Caco-2 (cell line): ENCODE measurements at regions not wholly inside any gene's neighbourhood (a gene's known extent, or its start where the extent isn't known, plus 50 kb on each side); places are given as distances from the start of the nearest gene placed in this dataset.

ENCODE experiments used
- BruUV-seq: library from RNA; stranded (reverse); fragments of 400-500 nt; replicated peaks from 2 replicates; lab custom pipeline; 2021; lab: Mats Ljungman, UMichigan
- CTCF ChIA-PET: fragments of 300-600 bp; sonication (Branson Sonifier 250); formaldehyde crosslinking; loops from one replicate; lab custom pipeline; 2022; ENCODE audit warnings: antibody characterized with exemption; lab: Charles Lee
- POLR2A ChIA-PET: fragments of 300-600 bp; sonication (Branson Sonifier 250); formaldehyde crosslinking; loops from one replicate; lab custom pipeline; 2022; ENCODE audit warnings: antibody characterized with exemption; lab: Charles Lee
- DNase-seq, 2 experiments: peaks; one replicate each; pipeline versions ENCODE4 v3.0.0 to v3.0.0-alpha.2; 2020 to 2022
- H3K27me3 ChIP-seq: replicated peaks from 2 replicates; pipeline ENCODE4 v1.6.0; 2011; ENCODE audit warnings: low read length; ENCODE audit not compliant: control insufficient read depth, insufficient read depth
- H3K36me3 ChIP-seq: 2 replicates; pipeline ENCODE4 v1.5.1; 2011; ENCODE audit warnings: low read length; ENCODE audit not compliant: control insufficient read depth, insufficient read depth
- H3K4me1 ChIP-seq: fragments of 250-450 bp; sonication (Bioruptor Pico); 2 replicates; pipeline ENCODE4 v1.5.1; 2020; ENCODE audit warnings: mild to moderate bottlenecking
- H3K4me3 ChIP-seq: 2 replicates; pipeline ENCODE4 v1.5.1; 2011; ENCODE audit warnings: low read depth, mild to moderate bottlenecking, control low read depth, low read length
- H3K9me3 ChIP-seq: fragments of 250-450 bp; sonication (Bioruptor Pico); 2 replicates; pipeline ENCODE4 v1.5.1; 2020; ENCODE audit warnings: mild to moderate bottlenecking, moderate library complexity
- H3K27ac Mint-ChIP-seq: one replicate; pipeline ENCODE4 v1.8.0; 2022; ENCODE audit warnings: mixed read lengths; ENCODE audit not compliant: unreplicated experiment
- H3K27me3 Mint-ChIP-seq: one replicate; pipeline ENCODE4 v1.8.0; 2022; ENCODE audit warnings: mixed read lengths; ENCODE audit not compliant: insufficient read depth, unreplicated experiment
- H3K36me3 Mint-ChIP-seq: one replicate; pipeline ENCODE4 v1.8.0; 2022; ENCODE audit warnings: mild to moderate bottlenecking, mixed read lengths; ENCODE audit not compliant: insufficient read depth, unreplicated experiment
- H3K4me1 Mint-ChIP-seq: one replicate; pipeline ENCODE4 v1.8.0; 2022; ENCODE audit warnings: low read depth, mixed read lengths; ENCODE audit not compliant: unreplicated experiment
- H3K4me3 Mint-ChIP-seq: one replicate; pipeline ENCODE4 v1.8.0; 2022; ENCODE audit warnings: mild to moderate bottlenecking, moderate library complexity, mixed read lengths; ENCODE audit not compliant: unreplicated experiment
- H3K9me3 Mint-ChIP-seq: one replicate; pipeline ENCODE4 v1.8.0; 2022; ENCODE audit warnings: mixed read lengths; ENCODE audit not compliant: unreplicated experiment
- intact Hi-C: fragments of 100-400 bp; cut with micrococcal nuclease; formaldehyde crosslinking; loops from one replicate; pipeline ENCODE4 v1.10.0; 2022; ENCODE audit not compliant: unreplicated experiment
- TF ChIP-seq, protein P1 (sequence below), 2 experiments: fragments of 200-600 bp in 1 of 2; IDR thresholded peaks; 1 replicate in 1 of 2; 2 replicates in 1 of 2; pipeline versions ENCODE4 v1.5.1 to v1.8.0; 2011 to 2022; ENCODE audit warnings: antibody characterized with exemption in 1 of 2, control low read depth in 1 of 2, inconsistent platforms in 1 of 2, low read depth in 1 of 2, low read length in 1 of 2, mild to moderate bottlenecking in 1 of 2, moderate library complexity in 1 of 2; ENCODE audit not compliant: insufficient read depth in 1 of 2, severe bottlenecking in 1 of 2, unreplicated experiment in 1 of 2

- Mint-ChIP-seq H3K27ac (no peak overlapping the region), H3K9me3 (no peaks in the 10 kb centered on the region), H3K27me3 (peaks cover 6% of the 10 kb centered on the region), H3K4me3 (no peak overlapping the region), H3K4me1 (no peaks in the 10 kb centered on the region), H3K36me3 (no peaks in the 10 kb centered on the region)
- no peaks in the 10 kb centered on the region for H3K9me3 ChIP-seq
- H3K27me3 ChIP-seq, result no peaks in the 10 kb centered on the region
- H3K4me1 ChIP-seq, result no peaks in the 10 kb centered on the region
- H3K36me3 ChIP-seq, result no peaks in the 10 kb centered on the region
- no TSS peak for BruUV-seq
- peak; percentile 46 to 52 for DNase-seq
- TF ChIP-seq, protein P1, sequence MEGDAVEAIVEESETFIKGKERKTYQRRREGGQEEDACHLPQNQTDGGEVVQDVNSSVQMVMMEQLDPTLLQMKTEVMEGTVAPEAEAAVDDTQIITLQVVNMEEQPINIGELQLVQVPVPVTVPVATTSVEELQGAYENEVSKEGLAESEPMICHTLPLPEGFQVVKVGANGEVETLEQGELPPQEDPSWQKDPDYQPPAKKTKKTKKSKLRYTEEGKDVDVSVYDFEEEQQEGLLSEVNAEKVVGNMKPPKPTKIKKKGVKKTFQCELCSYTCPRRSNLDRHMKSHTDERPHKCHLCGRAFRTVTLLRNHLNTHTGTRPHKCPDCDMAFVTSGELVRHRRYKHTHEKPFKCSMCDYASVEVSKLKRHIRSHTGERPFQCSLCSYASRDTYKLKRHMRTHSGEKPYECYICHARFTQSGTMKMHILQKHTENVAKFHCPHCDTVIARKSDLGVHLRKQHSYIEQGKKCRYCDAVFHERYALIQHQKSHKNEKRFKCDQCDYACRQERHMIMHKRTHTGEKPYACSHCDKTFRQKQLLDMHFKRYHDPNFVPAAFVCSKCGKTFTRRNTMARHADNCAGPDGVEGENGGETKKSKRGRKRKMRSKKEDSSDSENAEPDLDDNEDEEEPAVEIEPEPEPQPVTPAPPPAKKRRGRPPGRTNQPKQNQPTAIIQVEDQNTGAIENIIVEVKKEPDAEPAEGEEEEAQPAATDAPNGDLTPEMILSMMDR (IDR thresholded peaks at IDR 0.05; ENCODE audit: insufficient read depth in 1 of 2, low read depth in 1 of 2, low read length in 1 of 2, severe bottlenecking in 1 of 2, unreplicated experiment in 1 of 2), result peak; percentile 66 to 70
- CTCF ChIA-PET, result interaction anchor here (0.6 kb wide), 1 partner anchor 62 kb away, joined by 3 read pairs; no protein-coding TSS in a partner anchor
- POLR2A ChIA-PET, result no interaction called here
- intact Hi-C loops, result loop anchor here (1.0 to 10.0 kb wide), 2 partner anchors 246 to 690 kb away; no protein-coding TSS in a partner anchor
- H3K4me3 ChIP-seq, result no peak overlapping the region
Measured at GRCh38 chr14:25400607-25401206, 350.8 kb upstream of the STXBP6 start.

DNA sequence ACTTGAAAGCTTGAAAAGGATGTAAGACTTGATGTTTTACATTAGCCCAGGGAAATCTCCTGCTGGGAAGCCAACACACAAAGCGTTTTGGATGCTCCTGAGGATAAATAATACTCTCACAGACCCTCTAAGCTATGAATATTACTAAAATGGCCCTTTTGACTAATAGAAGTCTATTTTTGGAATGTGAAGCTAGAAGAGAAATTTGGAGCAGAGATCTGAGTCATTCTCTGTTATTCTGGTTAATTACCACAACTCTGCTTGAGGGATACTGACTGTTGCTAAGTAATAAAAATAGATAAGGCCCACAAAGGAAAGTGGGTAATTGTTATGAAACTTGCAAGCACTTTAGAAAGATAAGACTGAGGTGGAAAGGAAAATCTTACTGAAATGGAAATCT lies 346.2 kb upstream of the STXBP6 start:
- H3K9me3 Mint-ChIP-seq, result no peaks in the 10 kb centered on the region
- no peaks in the 10 kb centered on the region for H3K36me3 Mint-ChIP-seq
- H3K4me1 Mint-ChIP-seq, result no peaks in the 10 kb centered on the region
- no peak overlapping the region for H3K27ac Mint-ChIP-seq
- H3K36me3 ChIP-seq, result no peaks in the 10 kb centered on the region
- no peaks in the 10 kb centered on the region for H3K9me3 ChIP-seq
- DNase-seq, result no peak
- TF ChIP-seq, protein P1 (IDR thresholded peaks at IDR 0.05; ENCODE audit: insufficient read depth in 1 of 2, low read depth in 1 of 2, low read length in 1 of 2, severe bottlenecking in 1 of 2, unreplicated experiment in 1 of 2), result no peak
- H3K4me1 ChIP-seq, result no peaks in the 10 kb centered on the region
- CTCF ChIA-PET, result no interaction called here
- intact Hi-C loops, result loop anchor here (5.0 kb wide), 1 partner anchor 49 kb away; no protein-coding TSS in a partner anchor
- no peak overlapping the region for H3K4me3 ChIP-seq
- H3K27me3 Mint-ChIP-seq, result peaks cover 2% of the 10 kb centered on the region
- H3K27me3 ChIP-seq, result no peaks in the 10 kb centered on the region
- no peak overlapping the region for H3K4me3 Mint-ChIP-seq
- no TSS peak for BruUV-seq
- POLR2A ChIA-PET, result no interaction called here

DNA sequence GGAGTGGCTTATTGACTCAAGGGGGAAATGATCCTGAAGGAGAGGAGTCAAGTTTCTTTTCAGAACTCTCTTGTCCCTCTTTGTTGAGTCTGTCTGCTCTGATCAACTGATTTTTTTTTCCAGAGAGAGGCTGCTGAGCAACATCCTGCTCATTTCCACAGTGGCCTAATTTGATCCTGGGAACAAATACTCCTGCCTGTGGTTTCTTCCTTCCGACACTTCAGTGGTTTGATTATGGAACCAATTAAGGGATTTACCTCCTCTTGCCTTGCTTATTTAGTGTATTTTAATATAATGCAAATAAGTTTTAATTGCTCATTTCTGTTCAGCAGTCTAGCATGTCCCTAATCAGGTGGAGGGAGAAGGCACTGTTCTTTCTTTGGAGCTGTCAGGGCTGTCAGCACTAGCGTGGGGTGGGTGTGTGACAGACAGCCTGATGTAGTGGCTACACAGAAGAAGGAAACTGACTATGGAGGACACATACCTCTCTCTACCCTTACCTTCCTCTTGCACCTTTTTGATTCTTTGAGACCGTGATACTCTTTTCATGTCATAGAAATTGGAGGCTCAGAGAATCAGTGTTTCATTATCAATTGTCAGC lies 344.9 kb upstream of the STXBP6 start:
- H3K27ac Mint-ChIP-seq, result no peak overlapping the region
- peaks cover 4% of the 10 kb centered on the region for H3K27me3 Mint-ChIP-seq

More for the DNA sequence above, 344.9 kb upstream of the STXBP6 start:
- Mint-ChIP-seq H3K9me3 (no peaks in the 10 kb centered on the region), H3K4me1 (no peaks in the 10 kb centered on the region), H3K36me3 (no peaks in the 10 kb centered on the region), H3K4me3 (no peak overlapping the region)
- ChIA-PET CTCF (no interaction called here), POLR2A (no interaction called here)
- no peak for DNase-seq
- Histone ChIP-seq H3K9me3 (no peaks in the 10 kb centered on the region), H3K36me3 (no peaks in the 10 kb centered on the region), H3K4me3 (no peak overlapping the region), H3K4me1 (no peaks in the 10 kb centered on the region), H3K27me3 (no peaks in the 10 kb centered on the region)
- no TSS peak for BruUV-seq
- intact Hi-C loops, result loop anchor here (5.0 kb wide), 1 partner anchor 48 kb away; no protein-coding TSS in a partner anchor
- TF ChIP-seq, protein P1 (IDR thresholded peaks at IDR 0.05; ENCODE audit: insufficient read depth in 1 of 2, low read depth in 1 of 2, low read length in 1 of 2, severe bottlenecking in 1 of 2, unreplicated experiment in 1 of 2), result no peak
